HCT116 (cell line): ENCODE measurements at regions not wholly inside any gene's neighbourhood (a gene's known extent, or its start where the extent isn't known, plus 50 kb on each side); places are given as distances from the start of the nearest gene placed in this dataset.

ENCODE experiments used
- ATAC-seq: fragments of 200-7000 bp; cut with Tn5 transposase; 2 replicates; pipeline ENCODE4 v1.9.1; 2020; ENCODE audit warnings: mild to moderate bottlenecking, moderate library complexity
- BruUV-seq: library from RNA; stranded (reverse); fragments of 400-500 nt; replicated peaks from 2 replicates; lab custom pipeline; 2021; lab: Mats Ljungman, UMichigan
- CTCF ChIA-PET: fragments of 300-600 bp; sonication (Branson Sonifier 250); formaldehyde crosslinking; loops from one replicate; lab custom pipeline; 2021; ENCODE audit warnings: antibody characterized with exemption; lab: Charles Lee
- POLR2A ChIA-PET: fragments of 300-600, 350-600 bp; sonication (Branson Sonifier 250); formaldehyde crosslinking; loops from one replicate; lab custom pipeline; 2021; ENCODE audit warnings: antibody characterized with exemption; lab: Charles Lee
- RAD21 ChIA-PET, 2 experiments: fragments of 300-600 bp; sonication (Branson Sonifier 250); formaldehyde crosslinking; loops; one replicate each; lab custom pipeline; 2023; ENCODE audit warnings: low total read pairs in 2 of 2; ENCODE audit not compliant: uncharacterized antibody in 2 of 2, unreplicated experiment in 2 of 2, low non-redundant PET in 1 of 2; lab: Charles Lee
- DNase-seq: peaks from one replicate; pipeline ENCODE4 v3.0.0-alpha.2; 2010; ENCODE audit warnings: low read depth, low spot score
- H2AFZ ChIP-seq: fragments of 200-600 bp; shearing (Covaris generic), sonication (generic); 2 replicates; pipeline ENCODE4 v1.6.1; 2017; ENCODE audit warnings: low read depth, mixed run types, mixed read lengths, antibody characterized with exemption, low read length; ENCODE audit not compliant: poor library complexity, severe bottlenecking
- H3K27ac ChIP-seq: 2 replicates; pipeline ENCODE4 v1.5.1; 2012; ENCODE audit warnings: low read depth, low read length
- H3K27me3 ChIP-seq: fragments of 200-600 bp; sonication (generic); 2 replicates; pipeline ENCODE4 v1.6.1; 2016; ENCODE audit warnings: mixed run types, low read length, mixed read lengths; ENCODE audit not compliant: insufficient read depth
- H3K36me3 ChIP-seq, 2 experiments: fragments of 200-500 bp in 1 of 2; fragments of 200-600 bp in 1 of 2; sonication (Bioruptor generic) in 1 of 2; sonication (generic) in 1 of 2; 2 replicates each; pipeline versions ENCODE4 v1.5.1 to v1.6.1; 2014 to 2016; ENCODE audit warnings: low read length in 2 of 2, inconsistent platforms in 1 of 2, mixed read lengths in 1 of 2, mixed run types in 1 of 2; ENCODE audit not compliant: insufficient read depth in 2 of 2, control insufficient read depth in 1 of 2
- H3K4me1 ChIP-seq, 2 experiments: fragments of 200-600 bp in 1 of 2; sonication (generic) in 1 of 2; 2 replicates each; pipeline versions ENCODE4 v1.5.1 to v1.6.1; 2012 to 2017; ENCODE audit warnings: low read length in 2 of 2, inconsistent platforms in 1 of 2, mild to moderate bottlenecking in 1 of 2, mixed read lengths in 1 of 2, mixed run types in 1 of 2, moderate library complexity in 1 of 2; ENCODE audit not compliant: insufficient read depth in 2 of 2, control insufficient read depth in 1 of 2
- H3K4me2 ChIP-seq: fragments of 200-600 bp; sonication (generic); 2 replicates; pipeline ENCODE4 v1.6.1; 2017; ENCODE audit warnings: mixed run types, low read length, mixed read lengths
- H3K4me3 ChIP-seq, 2 experiments: fragments of 200-600 bp in 1 of 2; sonication (generic) in 1 of 2; replicated peaks in 1 of 2; 2 replicates each; pipeline ENCODE4 v1.5.1; 2011 to 2016; ENCODE audit warnings: low read length in 2 of 2, control low read depth in 1 of 2, low read depth in 1 of 2, mild to moderate bottlenecking in 1 of 2, mixed read lengths in 1 of 2, mixed run types in 1 of 2
- H3K79me2 ChIP-seq: fragments of 200-600 bp; sonication (generic); 2 replicates; pipeline ENCODE4 v1.6.1; 2017; ENCODE audit warnings: mild to moderate bottlenecking, mixed run types, low read length, moderate library complexity, mixed read lengths; ENCODE audit not compliant: insufficient read depth
- H3K9ac ChIP-seq: fragments of 200-600 bp; sonication (generic); 2 replicates; pipeline ENCODE4 v1.6.1; 2016; ENCODE audit warnings: low read length, mixed read lengths
- H3K9me2 ChIP-seq: fragments of 200-600 bp; sonication (generic), shearing (Covaris generic); 2 replicates; pipeline ENCODE4 v1.6.1; 2017; ENCODE audit warnings: mixed run types, mild to moderate bottlenecking, moderate library complexity; ENCODE audit not compliant: insufficient read depth
- H3K9me3 ChIP-seq, 2 experiments: fragments of 200-500 bp in 1 of 2; fragments of 200-600 bp in 1 of 2; sonication (Bioruptor generic) in 1 of 2; sonication (generic) in 1 of 2; 2 replicates each; pipeline ENCODE4 v1.6.1; 2014 to 2017; ENCODE audit warnings: low read length in 2 of 2, mixed read lengths in 2 of 2, inconsistent platforms in 1 of 2, low read depth in 1 of 2, mild to moderate bottlenecking in 1 of 2, mixed run types in 1 of 2, moderate library complexity in 1 of 2; ENCODE audit not compliant: control insufficient read depth in 1 of 2, insufficient read depth in 1 of 2
- H4K20me1 ChIP-seq: fragments of 200-600 bp; sonication (generic), shearing (Covaris generic); 2 replicates; pipeline ENCODE4 v1.6.1; 2017; ENCODE audit warnings: mixed run types, mild to moderate bottlenecking, moderate library complexity; ENCODE audit not compliant: insufficient read depth
- ATF3 ChIP-seq: IDR thresholded peaks from 2 replicates; pipeline ENCODE4 v1.6.1; 2012
- CBX3 ChIP-seq: IDR thresholded peaks from 2 replicates; pipeline ENCODE4 v1.6.1; 2012; ENCODE audit warnings: low read depth
- CEBPB ChIP-seq: IDR thresholded peaks from 2 replicates; pipeline ENCODE4 v1.6.1; 2012; ENCODE audit warnings: low read depth
- ELF1 ChIP-seq: IDR thresholded peaks from 2 replicates; pipeline ENCODE4 v1.6.1; 2012; ENCODE audit warnings: low read depth, borderline replicate concordance
- EZH2 ChIP-seq: fragments of 200-600 bp; sonication (generic); IDR thresholded peaks from 2 replicates; pipeline ENCODE4 v1.6.1; 2017; ENCODE audit warnings: antibody characterized with exemption, mixed run types
- EZH2phosphoT487 ChIP-seq: fragments of 200-600 bp; IDR thresholded peaks from 2 replicates; pipeline ENCODE4 v1.6.1; 2018; ENCODE audit warnings: antibody characterized with exemption, borderline replicate concordance
- MAX ChIP-seq: IDR thresholded peaks from 2 replicates; pipeline ENCODE4 v1.6.1; 2012
- POLR2AphosphoS5 ChIP-seq: IDR thresholded peaks from 2 replicates; pipeline ENCODE4 v1.6.1; 2011; ENCODE audit warnings: mild to moderate bottlenecking, low read depth, low read length, moderate library complexity
- RAD21 ChIP-seq: IDR thresholded peaks from 2 replicates; pipeline ENCODE4 v1.6.1; 2012; ENCODE audit warnings: low read depth, mild to moderate bottlenecking
- SIN3A ChIP-seq: IDR thresholded peaks from 2 replicates; pipeline ENCODE4 v1.6.1; 2012; ENCODE audit warnings: low read depth
- SP1 ChIP-seq: IDR thresholded peaks from 2 replicates; pipeline ENCODE4 v1.6.1; 2012; ENCODE audit warnings: low read depth
- TCF7L2 ChIP-seq: IDR thresholded peaks from 2 replicates; pipeline ENCODE4 v1.7.0; 2011; ENCODE audit warnings: borderline replicate concordance, inconsistent platforms; ENCODE audit not compliant: insufficient read depth, insufficient read length; ENCODE audit errors: extremely low read depth
- ZFX ChIP-seq: fragments of 450-650 bp; IDR thresholded peaks from 2 replicates; pipeline ENCODE4 v1.6.1; 2017
- ZNF274 ChIP-seq: fragments of 200-500 bp; sonication (Bioruptor generic); IDR thresholded peaks from 2 replicates; pipeline ENCODE4 v1.6.1; 2014; ENCODE audit warnings: mild to moderate bottlenecking, low read depth, low read length, inconsistent platforms
- intact Hi-C: fragments of 100-400 bp; cut with micrococcal nuclease; formaldehyde crosslinking; loops from 2 replicates; pipeline ENCODE4 v1.10.0; 2022
- TF ChIP-seq, protein P1 (sequence below): IDR thresholded peaks from 2 replicates; pipeline ENCODE4 v1.6.1; 2012; ENCODE audit warnings: low read depth
- TF ChIP-seq, protein P2 (sequence below): IDR thresholded peaks from 2 replicates; pipeline ENCODE4 v1.6.1; 2011; ENCODE audit warnings: mild to moderate bottlenecking, low read length, moderate library complexity; ENCODE audit not compliant: insufficient replicate concordance; ENCODE audit errors: extremely low read depth
- TF ChIP-seq, protein P3 (sequence below), 3 experiments: fragments of 200-600 bp in 1 of 3; sonication (generic) in 1 of 3; IDR thresholded peaks in 2 of 3; conservative IDR thresholded peaks in 1 of 3; 2 replicates each; pipeline ENCODE4 v1.5.1; 2012 to 2017; ENCODE audit warnings: low read depth in 2 of 3, low read length in 2 of 3, antibody characterized with exemption in 1 of 3, borderline replicate concordance in 1 of 3, control low read depth in 1 of 3, mild to moderate bottlenecking in 1 of 3, mixed read lengths in 1 of 3, mixed run types in 1 of 3, moderate library complexity in 1 of 3; ENCODE audit not compliant: insufficient read depth in 1 of 3

DNA sequence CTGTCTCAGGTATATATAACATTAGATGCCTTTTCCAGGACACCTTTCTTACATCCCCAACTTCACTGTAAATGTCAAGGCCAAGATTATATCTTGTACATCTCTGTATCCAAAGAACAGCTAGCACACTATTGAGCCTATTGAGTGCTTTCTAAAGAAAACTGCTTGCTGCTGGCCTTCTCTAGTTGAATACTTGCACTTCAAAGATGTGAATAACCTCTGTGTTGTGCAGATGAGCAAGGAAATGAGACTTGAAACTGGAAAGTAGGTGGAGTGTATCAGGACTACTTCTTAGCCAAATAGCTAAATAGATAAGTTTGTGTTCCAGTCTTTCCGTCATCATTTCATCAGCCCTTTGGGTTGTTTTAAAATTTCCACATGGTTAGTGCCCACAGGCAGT lies 704.4 kb upstream of the AMOT start:
- no peak overlapping the region for H3K9ac ChIP-seq
- no peaks in the 10 kb centered on the region for H3K9me2 ChIP-seq
- CTCF ChIA-PET: no interaction called here
- H2AFZ ChIP-seq: no peak overlapping the region
- no peak overlapping the region for H3K4me3 ChIP-seq
- DNase-seq: no peak
- TF ChIP-seq, protein P1, sequence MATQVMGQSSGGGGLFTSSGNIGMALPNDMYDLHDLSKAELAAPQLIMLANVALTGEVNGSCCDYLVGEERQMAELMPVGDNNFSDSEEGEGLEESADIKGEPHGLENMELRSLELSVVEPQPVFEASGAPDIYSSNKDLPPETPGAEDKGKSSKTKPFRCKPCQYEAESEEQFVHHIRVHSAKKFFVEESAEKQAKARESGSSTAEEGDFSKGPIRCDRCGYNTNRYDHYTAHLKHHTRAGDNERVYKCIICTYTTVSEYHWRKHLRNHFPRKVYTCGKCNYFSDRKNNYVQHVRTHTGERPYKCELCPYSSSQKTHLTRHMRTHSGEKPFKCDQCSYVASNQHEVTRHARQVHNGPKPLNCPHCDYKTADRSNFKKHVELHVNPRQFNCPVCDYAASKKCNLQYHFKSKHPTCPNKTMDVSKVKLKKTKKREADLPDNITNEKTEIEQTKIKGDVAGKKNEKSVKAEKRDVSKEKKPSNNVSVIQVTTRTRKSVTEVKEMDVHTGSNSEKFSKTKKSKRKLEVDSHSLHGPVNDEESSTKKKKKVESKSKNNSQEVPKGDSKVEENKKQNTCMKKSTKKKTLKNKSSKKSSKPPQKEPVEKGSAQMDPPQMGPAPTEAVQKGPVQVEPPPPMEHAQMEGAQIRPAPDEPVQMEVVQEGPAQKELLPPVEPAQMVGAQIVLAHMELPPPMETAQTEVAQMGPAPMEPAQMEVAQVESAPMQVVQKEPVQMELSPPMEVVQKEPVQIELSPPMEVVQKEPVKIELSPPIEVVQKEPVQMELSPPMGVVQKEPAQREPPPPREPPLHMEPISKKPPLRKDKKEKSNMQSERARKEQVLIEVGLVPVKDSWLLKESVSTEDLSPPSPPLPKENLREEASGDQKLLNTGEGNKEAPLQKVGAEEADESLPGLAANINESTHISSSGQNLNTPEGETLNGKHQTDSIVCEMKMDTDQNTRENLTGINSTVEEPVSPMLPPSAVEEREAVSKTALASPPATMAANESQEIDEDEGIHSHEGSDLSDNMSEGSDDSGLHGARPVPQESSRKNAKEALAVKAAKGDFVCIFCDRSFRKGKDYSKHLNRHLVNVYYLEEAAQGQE: no peak
- TF ChIP-seq ATF3 (no peak), MAX (no peak), SP1 (no peak), ELF1 (no peak), CEBPB (no peak), CBX3 (no peak), POLR2AphosphoS5 (no peak), TCF7L2 (no peak), SIN3A (no peak), ZFX (no peak), ZNF274 (no peak), EZH2phosphoT487 (no peak), RAD21 (no peak), EZH2 (no peak)
- TF ChIP-seq, protein P2, sequence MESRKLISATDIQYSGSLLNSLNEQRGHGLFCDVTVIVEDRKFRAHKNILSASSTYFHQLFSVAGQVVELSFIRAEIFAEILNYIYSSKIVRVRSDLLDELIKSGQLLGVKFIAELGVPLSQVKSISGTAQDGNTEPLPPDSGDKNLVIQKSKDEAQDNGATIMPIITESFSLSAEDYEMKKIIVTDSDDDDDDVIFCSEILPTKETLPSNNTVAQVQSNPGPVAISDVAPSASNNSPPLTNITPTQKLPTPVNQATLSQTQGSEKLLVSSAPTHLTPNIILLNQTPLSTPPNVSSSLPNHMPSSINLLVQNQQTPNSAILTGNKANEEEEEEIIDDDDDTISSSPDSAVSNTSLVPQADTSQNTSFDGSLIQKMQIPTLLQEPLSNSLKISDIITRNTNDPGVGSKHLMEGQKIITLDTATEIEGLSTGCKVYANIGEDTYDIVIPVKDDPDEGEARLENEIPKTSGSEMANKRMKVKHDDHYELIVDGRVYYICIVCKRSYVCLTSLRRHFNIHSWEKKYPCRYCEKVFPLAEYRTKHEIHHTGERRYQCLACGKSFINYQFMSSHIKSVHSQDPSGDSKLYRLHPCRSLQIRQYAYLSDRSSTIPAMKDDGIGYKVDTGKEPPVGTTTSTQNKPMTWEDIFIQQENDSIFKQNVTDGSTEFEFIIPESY: no peak
- TF ChIP-seq, protein P3, sequence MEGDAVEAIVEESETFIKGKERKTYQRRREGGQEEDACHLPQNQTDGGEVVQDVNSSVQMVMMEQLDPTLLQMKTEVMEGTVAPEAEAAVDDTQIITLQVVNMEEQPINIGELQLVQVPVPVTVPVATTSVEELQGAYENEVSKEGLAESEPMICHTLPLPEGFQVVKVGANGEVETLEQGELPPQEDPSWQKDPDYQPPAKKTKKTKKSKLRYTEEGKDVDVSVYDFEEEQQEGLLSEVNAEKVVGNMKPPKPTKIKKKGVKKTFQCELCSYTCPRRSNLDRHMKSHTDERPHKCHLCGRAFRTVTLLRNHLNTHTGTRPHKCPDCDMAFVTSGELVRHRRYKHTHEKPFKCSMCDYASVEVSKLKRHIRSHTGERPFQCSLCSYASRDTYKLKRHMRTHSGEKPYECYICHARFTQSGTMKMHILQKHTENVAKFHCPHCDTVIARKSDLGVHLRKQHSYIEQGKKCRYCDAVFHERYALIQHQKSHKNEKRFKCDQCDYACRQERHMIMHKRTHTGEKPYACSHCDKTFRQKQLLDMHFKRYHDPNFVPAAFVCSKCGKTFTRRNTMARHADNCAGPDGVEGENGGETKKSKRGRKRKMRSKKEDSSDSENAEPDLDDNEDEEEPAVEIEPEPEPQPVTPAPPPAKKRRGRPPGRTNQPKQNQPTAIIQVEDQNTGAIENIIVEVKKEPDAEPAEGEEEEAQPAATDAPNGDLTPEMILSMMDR (IDR thresholded peaks at IDR 0.05 in 2 of 3, conservative IDR thresholded peaks at IDR 0.05 in 1 of 3; ENCODE audit: borderline replicate concordance in 1 of 3, insufficient read depth in 1 of 3, low read depth in 2 of 3, low read length in 2 of 3): no peak
- TF ChIP-seq, all 23 proteins: peak for 0
- no peaks in the 10 kb centered on the region for H3K4me1 ChIP-seq
- intact Hi-C loops: no loop called here
- no peak overlapping the region for H3K4me2 ChIP-seq
- no peaks in the 10 kb centered on the region for H3K27me3 ChIP-seq
- ATAC-seq: no peak
- no peaks in the 10 kb centered on the region for H4K20me1 ChIP-seq
- no peaks in the 10 kb centered on the region for H3K79me2 ChIP-seq
- no peak overlapping the region for H3K27ac ChIP-seq
- BruUV-seq: no TSS peak
- no peaks in the 10 kb centered on the region for H3K36me3 ChIP-seq
- no peaks in the 10 kb centered on the region for H3K9me3 ChIP-seq
- ChIA-PET RAD21 (no interaction called here), POLR2A (no interaction called here)
